ENCODE measurements at regions not wholly inside any gene's neighbourhood (a gene's known extent, or its start where the extent isn't known, plus 50 kb on each side); places are given as distances from the start of the nearest gene placed in this dataset.

GRCh38 chr6:54029187-54029586, 82.1 kb upstream of the MLIP start:
- Histone ChIP-seq H3K9me2 (ENCODE audit: insufficient read depth) (no peaks in the 10 kb centered on the region), H3K27ac (ENCODE audit: low read depth, low read length) (no peak overlapping the region), H2AFZ (ENCODE audit: low read depth, low read length, poor library complexity, severe bottlenecking) (no peak overlapping the region), H3K79me2 (ENCODE audit: insufficient read depth, low read length) (no peaks in the 10 kb centered on the region), H4K20me1 (ENCODE audit: insufficient read depth) (no peaks in the 10 kb centered on the region), H3K9ac (ENCODE audit: low read length) (no peak overlapping the region), H3K4me2 (ENCODE audit: low read length) (no peak overlapping the region), H3K4me1 (ENCODE audit: control insufficient read depth in 1 of 2, insufficient read depth in 2 of 2, low read length in 2 of 2) (no peaks in the 10 kb centered on the region), H3K36me3 (ENCODE audit: control insufficient read depth in 1 of 2, insufficient read depth in 2 of 2, low read length in 2 of 2) (no peaks in the 10 kb centered on the region), H3K4me3 (replicated peaks in 1 of 2; ENCODE audit: low read depth in 1 of 2, low read length in 2 of 2) (no peak overlapping the region), H3K27me3 (ENCODE audit: insufficient read depth, low read length) (no peaks in the 10 kb centered on the region), H3K9me3 (ENCODE audit: control insufficient read depth in 1 of 2, insufficient read depth in 1 of 2, low read depth in 1 of 2, low read length in 2 of 2) (no peaks in the 10 kb centered on the region)
- ATAC-seq (no peak), DNase-seq (ENCODE audit: low read depth, low spot score) (no peak)
- ChIA-PET POLR2A (no interaction called here), RAD21 (ENCODE audit: low non-redundant PET in 1 of 2, low total read pairs in 2 of 2, uncharacterized antibody in 2 of 2, unreplicated experiment in 2 of 2) (no interaction called here), CTCF (no interaction called here)
- intact Hi-C loops (cut with micrococcal nuclease), result no loop called here
- BruUV-seq (replicated peaks), result no TSS peak
- TF ChIP-seq FOSL1 (IDR thresholded peaks at IDR 0.05; ENCODE audit: low read depth) (no peak), SRF (IDR thresholded peaks at IDR 0.05; ENCODE audit: low read depth) (no peak), EGR1 (IDR thresholded peaks at IDR 0.05; ENCODE audit: low read depth) (no peak), CBX3 (IDR thresholded peaks at IDR 0.05; ENCODE audit: low read depth) (no peak), CEBPB (IDR thresholded peaks at IDR 0.05; ENCODE audit: low read depth) (no peak), REST (IDR thresholded peaks at IDR 0.05; ENCODE audit: low read depth) (no peak), CTCF (IDR thresholded peaks at IDR 0.05 in 2 of 3, conservative IDR thresholded peaks at IDR 0.05 in 1 of 3; ENCODE audit: borderline replicate concordance in 1 of 3, insufficient read depth in 1 of 3, low read depth in 2 of 3, low read length in 2 of 3) (no peak), YY1 (IDR thresholded peaks at IDR 0.05; ENCODE audit: extremely low read depth, insufficient replicate concordance, low read depth, low read length) (no peak), MAX (IDR thresholded peaks at IDR 0.05) (no peak), ATF3 (IDR thresholded peaks at IDR 0.05) (no peak), ZNF274 (IDR thresholded peaks at IDR 0.05; ENCODE audit: low read depth, low read length) (no peak), TCF7L2 (IDR thresholded peaks at IDR 0.05; ENCODE audit: borderline replicate concordance, extremely low read depth, insufficient read depth, insufficient read length) (no peak), EZH2phosphoT487 (IDR thresholded peaks at IDR 0.05; ENCODE audit: borderline replicate concordance) (no peak)
